ENCODE measurements at regions not wholly inside any gene's neighbourhood (a gene's known extent, or its start where the extent isn't known, plus 50 kb on each side); places are given as distances from the start of the nearest gene placed in this dataset.

DNA sequence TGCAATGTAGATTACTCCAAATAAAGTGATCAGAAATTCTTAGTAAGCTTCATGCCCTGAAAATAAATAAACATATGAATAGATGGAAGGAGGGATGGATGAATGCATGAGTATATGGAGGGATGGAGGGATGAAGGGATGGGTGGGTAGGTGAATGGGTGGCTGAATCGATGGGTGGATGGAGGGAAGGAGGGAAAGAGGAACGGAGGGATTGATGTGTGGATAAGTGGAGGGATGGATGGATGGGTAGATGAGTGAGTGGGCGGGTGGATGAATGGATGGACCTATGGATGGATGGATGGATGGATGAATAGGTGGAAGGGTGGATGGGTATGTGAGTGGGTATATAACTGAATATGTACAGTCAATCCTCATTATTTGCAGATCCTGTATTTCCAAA is 276.7 kb upstream of the ACVR2A start:
- Histone ChIP-seq H3K4me3 (ENCODE audit: low read length) (no peak overlapping the region), H3K9me3 (replicated peaks; ENCODE audit: control insufficient read depth, low read depth, low read length) (peaks cover 6% of the 10 kb centered on the region), H3K27me3 (ENCODE audit: control insufficient read depth, insufficient read depth, low read length) (no peaks in the 10 kb centered on the region), H3K4me1 (ENCODE audit: control insufficient read depth, insufficient read depth, low read length) (no peaks in the 10 kb centered on the region), H3K27ac (ENCODE audit: low read length) (no peak overlapping the region), H3K36me3 (ENCODE audit: control insufficient read depth, insufficient read depth, low read length) (no peaks in the 10 kb centered on the region)
- 89% methylated on average over 3 of the region's 3 CpGs for WGBS (ENCODE audit: insufficient coverage)
- DNase-seq: no peak

DNA sequence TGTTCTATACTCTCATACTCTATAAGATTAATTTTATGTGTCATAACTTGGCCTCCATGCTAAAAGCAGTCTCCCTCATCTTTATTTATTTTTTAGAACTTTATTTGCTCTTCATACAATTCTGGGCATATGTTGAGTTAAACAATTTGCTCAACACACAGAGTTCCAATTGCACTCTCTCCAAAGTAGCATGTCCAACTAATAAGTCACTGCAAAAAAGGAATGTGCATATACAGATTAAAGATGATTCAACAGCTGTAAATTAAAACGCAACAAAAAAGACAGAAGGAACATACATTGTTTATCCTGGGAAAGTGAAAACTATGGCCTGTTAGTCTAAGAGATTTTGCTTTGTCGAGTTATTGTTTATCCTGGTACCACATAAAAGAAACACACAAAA is 277.7 kb upstream of the ACVR2A start:
- Histone ChIP-seq H3K4me3 (ENCODE audit: low read length) (no peak overlapping the region), H3K4me1 (ENCODE audit: control insufficient read depth, insufficient read depth, low read length) (no peaks in the 10 kb centered on the region), H3K36me3 (ENCODE audit: control insufficient read depth, insufficient read depth, low read length) (no peaks in the 10 kb centered on the region), H3K27ac (ENCODE audit: low read length) (no peak overlapping the region), H3K9me3 (replicated peaks; ENCODE audit: control insufficient read depth, low read depth, low read length) (peaks cover 6% of the 10 kb centered on the region), H3K27me3 (ENCODE audit: control insufficient read depth, insufficient read depth, low read length) (no peaks in the 10 kb centered on the region)
- WGBS (ENCODE audit: insufficient coverage): no CpG with 5 or more reads among the region's 2 CpGs
- DNase-seq: peak; percentile 69

GRCh38 chr2:147560810-147561535 is 283.9 kb upstream of the ACVR2A start:
- no peaks in the 10 kb centered on the region for H3K9me3 ChIP-seq (replicated peaks; ENCODE audit: control insufficient read depth, low read depth, low read length)
- peak; percentile 28 for DNase-seq
- no peak overlapping the region for H3K27ac ChIP-seq (ENCODE audit: low read length)
- no peaks in the 10 kb centered on the region for H3K4me1 ChIP-seq (ENCODE audit: control insufficient read depth, insufficient read depth, low read length)
- WGBS (ENCODE audit: insufficient coverage): 50% methylated on average over 1 of the region's 5 CpGs
- no peaks in the 10 kb centered on the region for H3K36me3 ChIP-seq (ENCODE audit: control insufficient read depth, insufficient read depth, low read length)
- no peaks in the 10 kb centered on the region for H3K27me3 ChIP-seq (ENCODE audit: control insufficient read depth, insufficient read depth, low read length)
- H3K4me3 ChIP-seq (ENCODE audit: low read length): no peak overlapping the region

DNA sequence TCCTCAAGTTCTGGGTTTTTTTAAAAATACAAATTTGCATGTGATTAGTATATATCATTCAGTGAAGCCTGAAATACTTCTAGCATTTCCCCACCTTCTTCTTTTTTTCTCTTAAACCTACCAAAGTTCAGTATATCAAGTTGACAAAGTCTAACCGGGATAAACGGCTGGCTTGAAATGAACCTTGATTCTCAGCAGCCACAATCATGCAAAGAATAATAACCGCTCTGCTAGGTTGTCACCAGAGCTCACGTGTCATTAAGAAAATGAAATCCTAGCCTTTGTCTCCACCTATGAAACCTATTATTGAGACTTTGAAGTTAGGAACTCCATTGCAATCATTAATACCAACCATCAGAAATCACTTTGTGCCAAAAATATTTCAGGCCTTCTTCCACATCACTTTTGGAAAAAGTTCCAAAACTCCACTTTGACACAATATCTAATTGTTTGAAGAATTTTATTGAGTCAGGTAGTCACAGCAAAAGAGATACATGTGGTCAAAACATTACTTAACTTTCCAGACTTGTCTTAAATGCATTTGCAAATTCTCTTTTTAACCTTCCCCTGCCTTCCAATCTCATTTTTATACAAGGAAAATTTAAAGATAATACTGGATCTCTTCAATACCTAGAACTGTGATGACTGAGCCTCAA is 285.6 kb upstream of the ACVR2A start:
- Histone ChIP-seq H3K4me1 (ENCODE audit: control insufficient read depth, insufficient read depth, low read length) (peaks cover 3% of the 10 kb centered on the region), H3K9me3 (replicated peaks; ENCODE audit: control insufficient read depth, low read depth, low read length) (no peaks in the 10 kb centered on the region), H3K27ac (ENCODE audit: low read length) (no peak overlapping the region), H3K27me3 (ENCODE audit: control insufficient read depth, insufficient read depth, low read length) (no peaks in the 10 kb centered on the region), H3K36me3 (ENCODE audit: control insufficient read depth, insufficient read depth, low read length) (no peaks in the 10 kb centered on the region), H3K4me3 (ENCODE audit: low read length) (no peak overlapping the region)
- no peak for DNase-seq
- WGBS (ENCODE audit: insufficient coverage): 79% methylated on average over 2 of the region's 4 CpGs

GRCh38 chr2:147558620-147559019 is 286.2 kb upstream of the ACVR2A start:
- no peak overlapping the region for H3K4me3 ChIP-seq (ENCODE audit: low read length)
- H3K27ac ChIP-seq (ENCODE audit: low read length): no peak overlapping the region
- no peaks in the 10 kb centered on the region for H3K27me3 ChIP-seq (ENCODE audit: control insufficient read depth, insufficient read depth, low read length)
- DNase-seq: no peak
- H3K4me1 ChIP-seq (ENCODE audit: control insufficient read depth, insufficient read depth, low read length): peaks cover 7% of the 10 kb centered on the region
- no peaks in the 10 kb centered on the region for H3K9me3 ChIP-seq (replicated peaks; ENCODE audit: control insufficient read depth, low read depth, low read length)
- no peaks in the 10 kb centered on the region for H3K36me3 ChIP-seq (ENCODE audit: control insufficient read depth, insufficient read depth, low read length)
- no CpG with 5 or more reads among the region's 3 CpGs for WGBS (ENCODE audit: insufficient coverage)

GRCh38 chr2:147554521-147555107 is 290.2 kb upstream of the ACVR2A start:
- Histone ChIP-seq H3K27me3 (ENCODE audit: control insufficient read depth, insufficient read depth, low read length) (no peaks in the 10 kb centered on the region), H3K4me1 (ENCODE audit: control insufficient read depth, insufficient read depth, low read length) (peaks cover 7% of the 10 kb centered on the region), H3K36me3 (ENCODE audit: control insufficient read depth, insufficient read depth, low read length) (no peaks in the 10 kb centered on the region), H3K27ac (ENCODE audit: low read length) (no peak overlapping the region), H3K4me3 (ENCODE audit: low read length) (no peak overlapping the region), H3K9me3 (replicated peaks; ENCODE audit: control insufficient read depth, low read depth, low read length) (no peaks in the 10 kb centered on the region)
- DNase-seq: peak; percentile 32
- WGBS (ENCODE audit: insufficient coverage): 48% methylated on average over 3 of the region's 5 CpGs

- H3K9me3 ChIP-seq (replicated peaks; ENCODE audit: control insufficient read depth, low read depth, low read length): no peaks in the 10 kb centered on the region
- 50% methylated on average over 3 of the region's 6 CpGs for WGBS (ENCODE audit: insufficient coverage)
- no peaks in the 10 kb centered on the region for H3K36me3 ChIP-seq (ENCODE audit: control insufficient read depth, insufficient read depth, low read length)
- peaks cover 7% of the 10 kb centered on the region for H3K4me1 ChIP-seq (ENCODE audit: control insufficient read depth, insufficient read depth, low read length)
- DNase-seq: peak; percentile 16
- no peaks in the 10 kb centered on the region for H3K27me3 ChIP-seq (ENCODE audit: control insufficient read depth, insufficient read depth, low read length)
- H3K4me3 ChIP-seq (ENCODE audit: low read length): no peak overlapping the region
- H3K27ac ChIP-seq (ENCODE audit: low read length): no peak overlapping the region
These were observed 291.0 kb upstream of the ACVR2A start for GRCh38 chr2:147553775-147554271.

DNA sequence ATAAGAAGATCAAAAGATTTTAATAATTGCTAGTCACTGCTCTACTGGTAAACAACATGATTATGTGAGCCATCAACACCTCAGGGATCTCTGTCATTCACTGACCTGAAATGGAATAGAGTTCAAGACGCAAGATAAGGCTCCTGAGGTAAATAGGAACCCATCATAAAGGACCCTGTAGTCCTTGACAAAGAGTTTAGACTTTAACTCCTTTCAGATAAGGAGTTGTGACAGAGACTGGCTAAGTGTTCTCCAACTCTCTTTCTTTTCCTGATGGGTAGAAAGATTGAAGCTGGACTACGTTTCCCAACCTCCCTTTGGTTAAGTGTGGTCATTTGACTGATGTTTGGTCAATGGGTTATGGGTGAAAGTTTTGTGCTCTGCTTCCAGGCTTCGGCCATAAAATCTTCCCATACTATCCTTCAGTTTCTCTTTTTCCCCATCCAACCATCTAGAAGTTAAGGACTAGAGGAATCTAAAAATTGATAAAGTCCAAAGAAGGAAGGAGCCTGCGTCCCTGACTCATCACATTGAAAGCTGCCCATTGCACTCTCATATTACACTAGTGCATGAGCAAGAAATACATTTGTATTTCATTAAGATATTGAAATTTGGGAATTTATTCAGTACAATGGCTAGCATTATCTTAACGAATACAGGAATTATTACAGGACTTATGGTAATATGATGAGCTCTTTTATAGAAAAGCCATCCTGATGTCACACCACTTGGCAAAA is 293.7 kb upstream of the ACVR2A start:
- Histone ChIP-seq H3K36me3 (ENCODE audit: control insufficient read depth, insufficient read depth, low read length) (no peaks in the 10 kb centered on the region), H3K9me3 (replicated peaks; ENCODE audit: control insufficient read depth, low read depth, low read length) (no peaks in the 10 kb centered on the region), H3K27me3 (ENCODE audit: control insufficient read depth, insufficient read depth, low read length) (no peaks in the 10 kb centered on the region), H3K4me1 (ENCODE audit: control insufficient read depth, insufficient read depth, low read length) (peaks cover 7% of the 10 kb centered on the region), H3K4me3 (ENCODE audit: low read length) (no peak overlapping the region), H3K27ac (ENCODE audit: low read length) (no peak overlapping the region)
- no CpG with 5 or more reads among the region's 5 CpGs for WGBS (ENCODE audit: insufficient coverage)
- no peak for DNase-seq

GRCh38 chr2:147549054-147549453 is 295.8 kb upstream of the ACVR2A start:
- H3K36me3 ChIP-seq (ENCODE audit: control insufficient read depth, insufficient read depth, low read length): no peaks in the 10 kb centered on the region
- DNase-seq: no peak
- peaks cover 3% of the 10 kb centered on the region for H3K4me1 ChIP-seq (ENCODE audit: control insufficient read depth, insufficient read depth, low read length)
- no peak overlapping the region for H3K27ac ChIP-seq (ENCODE audit: low read length)
- no peaks in the 10 kb centered on the region for H3K27me3 ChIP-seq (ENCODE audit: control insufficient read depth, insufficient read depth, low read length)
- no peak overlapping the region for H3K4me3 ChIP-seq (ENCODE audit: low read length)
- no peaks in the 10 kb centered on the region for H3K9me3 ChIP-seq (replicated peaks; ENCODE audit: control insufficient read depth, low read depth, low read length)

- Histone ChIP-seq H3K27me3 (ENCODE audit: control insufficient read depth, insufficient read depth, low read length) (no peaks in the 10 kb centered on the region), H3K36me3 (ENCODE audit: control insufficient read depth, insufficient read depth, low read length) (no peaks in the 10 kb centered on the region), H3K4me3 (ENCODE audit: low read length) (no peak overlapping the region), H3K9me3 (replicated peaks; ENCODE audit: control insufficient read depth, low read depth, low read length) (no peaks in the 10 kb centered on the region), H3K4me1 (ENCODE audit: control insufficient read depth, insufficient read depth, low read length) (no peaks in the 10 kb centered on the region), H3K27ac (ENCODE audit: low read length) (no peak overlapping the region)
- DNase-seq: no peak
- no CpG with 5 or more reads among the region's 1 CpG for WGBS (ENCODE audit: insufficient coverage)
These were observed 296.4 kb upstream of the ACVR2A start for GRCh38 chr2:147548451-147548850.

Data from muscle of leg (tissue), 3 donors.